OCI-LY7 (cell line): ENCODE measurements at regions not wholly inside any gene's neighbourhood (a gene's known extent, or its start where the extent isn't known, plus 50 kb on each side); places are given as distances from the start of the nearest gene placed in this dataset.

Experiments used
- EZH2phosphoT487 ChIP-seq: fragments of 200-600 bp; sonication (generic); IDR thresholded peaks from 2 replicates; pipeline ENCODE4 v1.6.1; 2018; ENCODE audit warnings: low read depth, borderline replicate concordance, mild to moderate bottlenecking, mixed run types, antibody characterized with exemption, low read length, moderate library complexity, mixed read lengths
- TF ChIP-seq, protein P1 (sequence below): fragments of 200-600 bp; sonication (generic); conservative IDR thresholded peaks from 2 replicates; pipeline ENCODE4 v1.5.1; 2014; ENCODE audit warnings: mild to moderate bottlenecking, antibody characterized with exemption, low read length, moderate library complexity, mixed read lengths

GRCh38 chr7:53697913-53698312, 662.5 kb downstream of the POM121L12 start:
- TF ChIP-seq, protein P1, sequence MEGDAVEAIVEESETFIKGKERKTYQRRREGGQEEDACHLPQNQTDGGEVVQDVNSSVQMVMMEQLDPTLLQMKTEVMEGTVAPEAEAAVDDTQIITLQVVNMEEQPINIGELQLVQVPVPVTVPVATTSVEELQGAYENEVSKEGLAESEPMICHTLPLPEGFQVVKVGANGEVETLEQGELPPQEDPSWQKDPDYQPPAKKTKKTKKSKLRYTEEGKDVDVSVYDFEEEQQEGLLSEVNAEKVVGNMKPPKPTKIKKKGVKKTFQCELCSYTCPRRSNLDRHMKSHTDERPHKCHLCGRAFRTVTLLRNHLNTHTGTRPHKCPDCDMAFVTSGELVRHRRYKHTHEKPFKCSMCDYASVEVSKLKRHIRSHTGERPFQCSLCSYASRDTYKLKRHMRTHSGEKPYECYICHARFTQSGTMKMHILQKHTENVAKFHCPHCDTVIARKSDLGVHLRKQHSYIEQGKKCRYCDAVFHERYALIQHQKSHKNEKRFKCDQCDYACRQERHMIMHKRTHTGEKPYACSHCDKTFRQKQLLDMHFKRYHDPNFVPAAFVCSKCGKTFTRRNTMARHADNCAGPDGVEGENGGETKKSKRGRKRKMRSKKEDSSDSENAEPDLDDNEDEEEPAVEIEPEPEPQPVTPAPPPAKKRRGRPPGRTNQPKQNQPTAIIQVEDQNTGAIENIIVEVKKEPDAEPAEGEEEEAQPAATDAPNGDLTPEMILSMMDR, result no peak
- TF ChIP-seq EZH2phosphoT487, result no peak
